NT2/D1 (cell line): ENCODE measurements at regions not wholly inside any gene's neighbourhood (a gene's known extent, or its start where the extent isn't known, plus 50 kb on each side); places are given as distances from the start of the nearest gene placed in this dataset.
"Not testable (repeated sequence)": the region's sequence is repeated elsewhere in the genome, so short reads cannot be mapped to it uniquely, and the experiment has no call there.

Experiments used
- DNase-seq: peaks from one replicate; pipeline ENCODE4 v3.0.0-alpha.2; 2011; ENCODE audit warnings: low read depth, low spot score
- H3K27me3 ChIP-seq: 2 replicates; pipeline ENCODE4 v1.6.0; 2011; ENCODE audit warnings: mild to moderate bottlenecking; ENCODE audit not compliant: insufficient read length, insufficient read depth
- H3K36me3 ChIP-seq: 2 replicates; pipeline ENCODE4 v1.6.1; 2011; ENCODE audit warnings: mild to moderate bottlenecking, low read length, mixed read lengths; ENCODE audit not compliant: insufficient read depth, insufficient read length
- H3K4me1 ChIP-seq: 2 replicates; pipeline ENCODE4 v1.5.1; 2011; ENCODE audit not compliant: insufficient read depth, insufficient read length
- H3K4me3 ChIP-seq: 2 replicates; pipeline ENCODE4 v1.5.1; 2011; ENCODE audit warnings: low read depth; ENCODE audit not compliant: insufficient read length
- H3K9ac ChIP-seq: 2 replicates; pipeline ENCODE4 v1.6.0; 2011; ENCODE audit warnings: low read depth; ENCODE audit not compliant: insufficient read length
- H3K9me3 ChIP-seq: 2 replicates; pipeline ENCODE4 v1.5.1; 2011; ENCODE audit warnings: mild to moderate bottlenecking, low read length; ENCODE audit not compliant: insufficient read depth
- SUZ12 ChIP-seq: IDR thresholded peaks from 2 replicates; pipeline ENCODE4 v1.6.1; 2011; ENCODE audit not compliant: insufficient read length, insufficient read depth; ENCODE audit errors: extremely low read depth
- YY1 ChIP-seq: IDR thresholded peaks from 2 replicates; pipeline ENCODE4 v1.6.1; 2011; ENCODE audit not compliant: insufficient read length, insufficient read depth
- ZNF274 ChIP-seq: IDR thresholded peaks from 2 replicates; pipeline ENCODE4 v1.6.1; 2011; ENCODE audit warnings: mild to moderate bottlenecking, low read depth, low read length

DNA sequence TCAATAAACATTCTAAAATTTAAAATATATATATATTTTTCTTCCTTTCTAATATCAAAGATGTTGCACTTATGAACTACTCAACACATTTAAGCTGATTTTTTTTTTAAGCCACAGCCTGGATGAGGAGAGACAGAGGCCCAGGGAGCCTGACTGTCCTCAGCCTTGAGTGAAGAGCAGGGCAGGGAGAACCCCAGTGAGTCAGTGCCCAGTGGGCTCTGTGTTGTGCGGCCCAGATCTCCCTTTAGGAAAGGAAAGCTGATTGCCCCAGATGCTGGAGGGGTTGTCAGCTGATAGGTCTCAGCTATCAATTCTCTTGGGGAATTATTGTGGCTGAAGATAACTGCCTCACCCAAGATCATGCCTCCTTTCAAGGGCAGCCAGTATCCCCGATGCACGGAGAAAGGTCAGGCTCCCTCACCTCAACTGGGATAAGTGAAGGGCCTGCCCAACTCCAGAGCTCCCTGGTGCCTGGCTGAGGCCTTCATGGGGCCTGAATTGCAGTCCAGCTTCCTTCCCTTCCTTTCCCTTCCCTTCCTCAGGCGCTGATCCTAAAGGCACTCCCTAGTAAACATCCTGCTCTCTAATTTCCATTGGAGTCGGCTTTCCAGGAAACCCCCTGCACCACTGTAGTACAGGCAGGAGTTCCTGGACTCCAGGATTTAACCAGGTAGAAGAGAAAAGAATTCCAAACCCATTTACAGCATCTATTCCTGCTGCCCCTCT lies 106.9 kb upstream of the ATL2 start:
- Histone ChIP-seq H3K4me3 (no peak overlapping the region), H3K27me3 (no peaks in the 10 kb centered on the region), H3K9ac (no peak overlapping the region), H3K4me1 (no peaks in the 10 kb centered on the region), H3K9me3 (peaks cover 15% of the 10 kb centered on the region), H3K36me3 (no peaks in the 10 kb centered on the region)
- no peak for TF ChIP-seq ZNF274
- TF ChIP-seq SUZ12, result no peak
- no peak for TF ChIP-seq YY1
- no peak for DNase-seq

DNA sequence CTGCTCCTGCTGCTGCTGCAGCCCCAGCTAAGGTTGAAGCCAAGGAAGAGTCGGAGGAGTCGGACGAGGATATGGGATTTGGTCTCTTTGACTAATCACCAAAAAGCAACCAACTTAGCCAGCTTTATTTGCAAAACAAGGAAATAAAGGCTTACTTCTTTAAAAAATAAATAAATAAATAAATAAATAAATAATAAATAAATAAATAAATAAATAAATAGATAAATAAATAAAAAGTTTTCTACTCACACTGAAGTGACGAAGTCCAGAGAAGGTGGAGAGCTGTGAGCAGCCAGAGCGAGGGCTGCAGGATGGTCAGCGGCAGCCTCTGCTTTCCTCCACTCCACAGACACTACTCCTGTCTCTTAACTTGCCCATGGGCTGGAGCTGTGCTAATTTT lies 105.6 kb upstream of the ATL2 start:
- H3K36me3 ChIP-seq, H3K4me1 ChIP-seq, DNase-seq, H3K27me3 ChIP-seq, H3K9ac ChIP-seq, H3K4me3 ChIP-seq: not testable (repeated sequence)
- H3K9me3 ChIP-seq, result peaks cover 15% of the 10 kb centered on the region

DNA sequence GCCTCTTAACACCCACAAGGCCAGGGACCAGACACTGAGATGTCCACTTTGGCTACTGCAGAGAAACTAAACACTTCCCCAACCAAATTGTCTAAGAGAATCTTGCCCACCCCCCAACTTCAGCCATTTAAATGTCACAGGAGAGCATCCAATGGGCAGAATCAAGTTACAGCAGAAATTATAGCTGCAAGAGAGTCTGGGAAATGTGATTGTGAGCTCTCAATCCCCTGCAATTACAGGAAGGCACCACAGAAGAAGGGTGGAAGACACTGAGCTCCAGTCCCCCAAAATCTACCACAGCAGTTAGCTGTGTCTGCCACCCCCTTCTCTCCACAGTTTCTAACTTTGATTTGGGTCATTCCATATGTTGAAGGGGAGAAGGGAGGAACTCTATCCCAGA lies 103.5 kb upstream of the ATL2 start:
- Histone ChIP-seq H3K4me3 (no peak overlapping the region), H3K27me3 (no peaks in the 10 kb centered on the region), H3K9me3 (peaks cover 15% of the 10 kb centered on the region), H3K36me3 (no peaks in the 10 kb centered on the region), H3K9ac (no peak overlapping the region), H3K4me1 (no peaks in the 10 kb centered on the region)
- TF ChIP-seq ZNF274 (no peak), YY1 (no peak), SUZ12 (no peak)
- DNase-seq, result no peak

DNA sequence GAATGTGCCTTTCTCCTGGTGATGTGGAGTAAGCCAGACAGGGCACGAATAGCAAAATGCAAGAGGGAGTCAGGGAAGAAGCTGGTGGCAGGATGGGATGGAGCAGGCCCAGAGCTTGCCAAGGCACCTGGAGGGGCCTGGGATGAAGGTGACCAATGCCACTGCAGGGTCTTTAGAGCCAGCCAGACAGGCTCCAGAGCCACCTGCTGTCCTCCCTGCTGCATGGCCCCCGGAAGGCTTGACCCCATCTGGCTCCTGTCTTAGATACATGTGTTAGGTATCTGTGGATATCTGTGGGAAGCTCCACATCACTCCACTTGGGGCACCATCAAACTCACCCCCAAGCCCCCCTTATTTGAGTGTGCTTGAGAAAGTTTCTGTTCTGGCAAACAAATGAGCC lies 99.9 kb upstream of the ATL2 start:
- H3K9me3 ChIP-seq, result peaks cover 15% of the 10 kb centered on the region
- H3K27me3 ChIP-seq, result no peaks in the 10 kb centered on the region
- no peaks in the 10 kb centered on the region for H3K36me3 ChIP-seq
- TF ChIP-seq YY1 (no peak), ZNF274 (no peak), SUZ12 (no peak)
- H3K4me3 ChIP-seq, result no peak overlapping the region
- DNase-seq, result no peak
- H3K9ac ChIP-seq, result no peak overlapping the region
- H3K4me1 ChIP-seq, result no peaks in the 10 kb centered on the region

DNA sequence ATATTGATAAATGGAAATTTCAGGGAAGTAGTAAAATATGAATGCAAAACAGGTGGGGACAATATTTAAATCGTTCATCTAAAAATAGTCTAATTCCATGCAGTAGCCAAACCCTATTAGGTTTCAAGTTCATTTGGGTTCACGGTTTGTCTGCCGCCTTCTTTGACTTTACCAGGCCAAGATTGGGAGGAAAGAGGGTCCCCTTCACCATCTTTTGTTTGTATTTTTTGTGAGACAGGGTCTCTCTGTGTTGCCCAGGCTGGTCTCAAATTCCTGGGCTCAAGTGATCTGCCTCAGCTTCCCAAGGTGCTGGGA lies 98.5 kb upstream of the ATL2 start:
- no peak for TF ChIP-seq YY1
- H3K4me1 ChIP-seq, result no peaks in the 10 kb centered on the region

DNA sequence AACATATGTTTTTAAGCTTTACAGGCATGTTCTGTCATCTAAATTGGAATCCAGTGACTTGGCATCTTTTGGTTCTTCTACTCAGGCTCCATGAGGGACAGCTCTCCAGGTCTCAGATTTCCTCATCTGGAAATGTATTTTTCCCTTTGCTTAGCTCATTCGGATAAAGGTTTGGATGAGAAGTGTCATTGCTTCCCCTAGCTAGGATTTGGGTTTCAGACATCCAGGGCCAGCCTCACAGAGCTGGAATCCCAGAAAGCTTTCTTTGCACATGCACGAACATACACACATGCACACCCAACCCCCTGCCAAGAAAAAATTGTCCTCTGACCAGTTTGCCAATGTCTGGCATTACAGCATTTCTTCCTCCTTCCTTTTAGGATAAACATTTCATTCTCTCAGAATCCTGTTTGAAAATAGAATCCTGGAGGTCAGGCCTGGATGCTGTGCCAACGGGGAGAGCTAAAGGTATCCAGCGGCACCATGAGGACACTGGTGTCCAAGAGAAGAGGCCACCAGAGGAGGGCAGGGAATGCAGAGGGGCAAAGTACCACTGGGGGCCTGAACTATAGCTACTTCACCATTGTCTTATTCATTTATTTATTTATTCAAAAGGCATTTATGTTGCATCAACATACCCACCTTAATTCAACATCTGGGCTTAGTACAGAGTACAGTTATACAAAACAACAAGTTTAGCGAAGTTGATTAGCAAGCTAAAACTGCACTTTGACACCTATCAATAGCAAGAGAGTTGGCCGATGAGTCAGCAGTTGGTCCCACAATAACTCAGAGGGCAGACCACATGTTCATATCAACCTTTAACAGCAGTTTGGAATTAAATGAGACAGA lies 97.9 kb upstream of the ATL2 start:
- TF ChIP-seq ZNF274 (no peak), SUZ12 (no peak), YY1 (no peak)
- Histone ChIP-seq H3K27me3 (no peaks in the 10 kb centered on the region), H3K9ac (no peak overlapping the region), H3K4me1 (no peaks in the 10 kb centered on the region), H3K9me3 (0 out of 2 replicates have a peak, but pooled peaks cover 2% of the 10 kb centered on the region), H3K4me3 (no peak overlapping the region), H3K36me3 (no peaks in the 10 kb centered on the region)
- no peak for DNase-seq

More for the DNA sequence above, 98.5 kb upstream of the ATL2 start:
- H3K27me3 ChIP-seq, result no peaks in the 10 kb centered on the region
- H3K36me3 ChIP-seq, result no peaks in the 10 kb centered on the region
- H3K4me3 ChIP-seq, result no peak overlapping the region
- H3K9ac ChIP-seq, result no peak overlapping the region
- DNase-seq, result no peak
- peaks cover 8% of the 10 kb centered on the region for H3K9me3 ChIP-seq

DNA sequence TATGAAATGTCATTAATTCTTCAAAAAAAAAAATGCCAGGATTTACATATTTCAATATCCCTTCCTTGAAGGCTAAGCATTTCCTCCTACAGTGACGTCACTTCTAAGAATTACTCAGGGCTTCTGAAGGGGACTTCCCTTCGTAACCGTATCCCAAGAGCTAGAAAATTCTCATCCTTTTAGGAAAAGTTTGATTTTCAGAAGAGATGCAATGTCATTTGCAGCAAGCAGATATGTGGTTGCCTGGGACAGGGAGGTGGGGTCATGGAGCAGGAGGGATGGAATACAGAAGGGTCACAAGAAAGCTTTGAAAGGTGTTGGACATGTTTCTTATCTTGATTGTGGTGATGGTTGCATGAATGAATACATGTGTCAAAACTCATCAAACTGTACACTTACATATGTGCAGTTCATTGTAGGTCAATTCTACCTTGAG lies 97.0 kb upstream of the ATL2 start:
- no peak for TF ChIP-seq SUZ12
- TF ChIP-seq ZNF274, result no peak
- TF ChIP-seq YY1, result no peak
- Histone ChIP-seq H3K36me3 (no peaks in the 10 kb centered on the region), H3K4me1 (no peaks in the 10 kb centered on the region), H3K9ac (no peak overlapping the region), H3K27me3 (no peaks in the 10 kb centered on the region), H3K4me3 (no peak overlapping the region), H3K9me3 (no peaks in the 10 kb centered on the region)
- DNase-seq, result no peak

DNA sequence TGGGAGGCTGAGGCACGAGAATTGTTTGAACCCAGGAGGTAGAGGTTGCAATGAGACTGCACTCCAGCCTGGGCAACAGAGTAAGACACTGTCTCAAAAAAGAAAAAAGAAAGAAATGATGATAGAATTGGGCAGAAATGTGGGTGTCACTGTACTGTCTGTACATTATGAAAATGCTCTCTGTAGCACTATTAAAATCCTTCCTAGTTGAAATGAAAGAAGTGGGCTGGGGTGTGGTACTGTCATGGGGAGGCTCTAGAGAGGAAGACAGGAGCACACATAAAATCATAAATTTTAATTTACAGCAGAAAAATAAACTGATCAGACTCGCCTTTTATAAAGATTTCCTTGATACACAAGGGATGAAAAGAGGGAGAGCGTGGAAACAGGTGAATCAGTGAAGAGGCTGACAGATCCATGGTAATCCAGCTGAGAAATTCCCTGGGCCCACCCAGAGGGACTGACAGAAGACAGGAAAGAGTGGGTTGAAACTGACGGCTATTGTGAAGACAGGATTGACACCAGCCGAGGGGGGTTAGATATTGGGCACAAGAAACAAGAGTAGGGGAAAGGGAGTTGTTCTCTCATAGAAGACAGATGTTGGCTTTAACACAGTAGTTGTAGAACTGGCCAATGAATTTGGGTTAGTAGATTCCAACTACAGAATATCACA lies 96.4 kb upstream of the ATL2 start:
- Histone ChIP-seq H3K4me1 (no peaks in the 10 kb centered on the region), H3K36me3 (no peaks in the 10 kb centered on the region), H3K9ac (no peak overlapping the region), H3K9me3 (no peaks in the 10 kb centered on the region), H3K4me3 (no peak overlapping the region), H3K27me3 (no peaks in the 10 kb centered on the region)
- no peak for DNase-seq
- TF ChIP-seq YY1 (no peak), SUZ12 (no peak), ZNF274 (no peak)
